GM12878 (cell line): ENCODE measurements at regions not wholly inside any gene's neighbourhood (a gene's known extent, or its start where the extent isn't known, plus 50 kb on each side); places are given as distances from the start of the nearest gene placed in this dataset.

Experiments
- ATAC-seq: fragments of 200-7000 bp; cut with Tn5 transposase; 3 replicates; pipeline ENCODE4 v1.9.1; 2020; ENCODE audit warnings: mild to moderate bottlenecking, moderate library complexity
- BruUV-seq: library from RNA; stranded (reverse); fragments of 400-500 nt; replicated peaks from 2 replicates; lab custom pipeline; 2021; lab: Mats Ljungman, UMichigan
- CTCF ChIA-PET: fragments of 300-600 bp; sonication (Branson Sonifier 250); formaldehyde crosslinking; extraction: SDS; loops from one replicate; lab custom pipeline; 2021; ENCODE audit warnings: inconsistent platforms; lab: Yijun Ruan, JAX
- POLR2A ChIA-PET: fragments of 350-600 bp; formaldehyde crosslinking; extraction: SDS; loops from one replicate; lab custom pipeline; 2021; ENCODE audit warnings: inconsistent platforms; lab: Charles Lee
- RAD21 ChIA-PET: fragments of 300-600 bp; sonication (Branson Sonifier 250); formaldehyde crosslinking; loops from one replicate; lab custom pipeline; 2023; ENCODE audit warnings: antibody characterized with exemption; ENCODE audit not compliant: unreplicated experiment; lab: Charles Lee
- SMC1A ChIA-PET: fragments of 300-600 bp; sonication (Branson Sonifier 250); formaldehyde crosslinking; loops from one replicate; lab custom pipeline; 2023; ENCODE audit not compliant: unreplicated experiment, uncharacterized antibody; lab: Charles Lee
- DNase-seq: peaks from one replicate; pipeline ENCODE4 v3.0.0-alpha.2; 2011; ENCODE audit warnings: low read depth, low spot score
- FAIRE-seq: peaks from 3 replicates; lab custom pipeline; 2011; peaks lifted over from hg19 to GRCh38; lab: Jason Lieb, UNC
- H2AFZ ChIP-seq: 2 replicates; pipeline ENCODE4 v1.6.0; 2011; ENCODE audit warnings: low read depth, low read length, control low read depth; ENCODE audit not compliant: control insufficient read depth
- H3K27ac ChIP-seq: 2 replicates; pipeline ENCODE4 v1.5.1; 2011; ENCODE audit warnings: control low read depth; ENCODE audit not compliant: control insufficient read depth, insufficient read depth
- H3K27me3 ChIP-seq, 2 experiments: replicated peaks in 1 of 2; 2 replicates each; pipeline versions ENCODE4 v1.6.0 to v1.6.1; 2011; ENCODE audit warnings: low read length in 1 of 2; ENCODE audit not compliant: control insufficient read depth in 2 of 2, insufficient read depth in 2 of 2
- H3K36me3 ChIP-seq, 2 experiments: 2 replicates each; pipeline ENCODE4 v1.5.1; 2011; ENCODE audit warnings: low read length in 1 of 2; ENCODE audit not compliant: control insufficient read depth in 2 of 2, insufficient read depth in 2 of 2
- H3K4me1 ChIP-seq: 2 replicates; pipeline ENCODE4 v1.6.1; 2011; ENCODE audit warnings: mild to moderate bottlenecking, low read length, moderate library complexity, mixed read lengths; ENCODE audit not compliant: control insufficient read depth, insufficient read depth
- H3K4me2 ChIP-seq: 2 replicates; pipeline ENCODE4 v1.6.0; 2011; ENCODE audit warnings: control low read depth; ENCODE audit not compliant: control insufficient read depth, insufficient read depth
- H3K4me3 ChIP-seq: fragments of 200-600 bp; sonication (generic); 2 replicates; pipeline ENCODE4 v1.5.1; 2016
- H3K79me2 ChIP-seq: 2 replicates; pipeline ENCODE4 v1.6.0; 2011; ENCODE audit warnings: low read length; ENCODE audit not compliant: control insufficient read depth, insufficient read depth
- H3K9ac ChIP-seq: 2 replicates; pipeline ENCODE4 v1.8.0; 2011; ENCODE audit warnings: low read length, control low read depth, mixed read lengths; ENCODE audit not compliant: control insufficient read depth, insufficient read depth
- H3K9me3 ChIP-seq: replicated peaks from 3 replicates; pipeline ENCODE4 v1.5.1; 2011; ENCODE audit warnings: mild to moderate bottlenecking, low read length; ENCODE audit not compliant: control insufficient read depth, insufficient read depth
- H4K20me1 ChIP-seq: 2 replicates; pipeline ENCODE4 v1.6.0; 2011; ENCODE audit not compliant: control insufficient read depth, insufficient read depth
- ATF2 ChIP-seq: IDR thresholded peaks from 2 replicates; pipeline ENCODE4 v1.6.1; 2012; ENCODE audit warnings: low read length, inconsistent platforms
- NR2F1 ChIP-seq: fragments of 450-650 bp; conservative IDR thresholded peaks from 2 replicates; pipeline ENCODE4 v1.6.1; 2017; ENCODE audit warnings: mild to moderate bottlenecking
- POU2F2 ChIP-seq: IDR thresholded peaks from 3 replicates; pipeline ENCODE4 v1.6.1; 2011; ENCODE audit warnings: low read depth, mild to moderate bottlenecking, low read length, borderline replicate concordance
- RB1 ChIP-seq: fragments of 450-650 bp; formaldehyde crosslinking; IDR thresholded peaks from 2 replicates; pipeline ENCODE4 v1.6.1; 2017; ENCODE audit warnings: mild to moderate bottlenecking, borderline replicate concordance
- RELB ChIP-seq: fragments of 450-650 bp; IDR thresholded peaks from 2 replicates; pipeline ENCODE4 v1.6.1; 2017; ENCODE audit warnings: low read depth, mild to moderate bottlenecking, moderate library complexity
- WGBS: methylation state at CpG from one replicate; pipeline ENCODE4 v1.1.6; 2016; ENCODE audit warnings: low lambda C conversion rate; ENCODE audit not compliant: insufficient replicate concordance, insufficient coverage; ENCODE audit errors: missing lambda C conversion rate; 5-methylcytosine and 5-hydroxymethylcytosine counted together
- in situ Hi-C: fragments of 300-500 bp; cut with MboI; formaldehyde crosslinking; loops from 9 replicates; pipeline ENCODE4 v1.14.3; 2018; ENCODE audit warnings: mixed read lengths
- intact Hi-C: fragments of 100-400 bp; cut with micrococcal nuclease; formaldehyde crosslinking; loops from one replicate; pipeline ENCODE4 v1.14.2; 2022; ENCODE audit not compliant: unreplicated experiment

GRCh38 chr1:90443354-90443753, 273.7 kb downstream of the BARHL2 start:
- H3K4me1 ChIP-seq, result no peaks in the 10 kb centered on the region
- H3K9me3 ChIP-seq, result no peaks in the 10 kb centered on the region
- ATAC-seq, result peak; percentile 68
- in situ Hi-C loops, result no loop called here
- BruUV-seq, result no TSS peak
- H3K9ac ChIP-seq, result no peak overlapping the region
- ChIA-PET SMC1A (no interaction called here), CTCF (no interaction called here), POLR2A (no interaction called here), RAD21 (no interaction called here)
- WGBS, result 24% methylated on average over 4 of the region's 4 CpGs
- H3K4me2 ChIP-seq, result no peak overlapping the region
- no peaks in the 10 kb centered on the region for H3K27me3 ChIP-seq
- H3K27ac ChIP-seq, result no peak overlapping the region
- FAIRE-seq, result no peak
- H3K79me2 ChIP-seq, result no peaks in the 10 kb centered on the region
- DNase-seq, result no peak
- intact Hi-C loops, result no loop called here
- no peak for TF ChIP-seq NR2F1
- no peak for TF ChIP-seq RB1
- no peak for TF ChIP-seq RELB
- TF ChIP-seq ATF2, result no peak
- TF ChIP-seq POU2F2, result peak; percentile 18; the same call in 1 of the 3 replicates
- no peaks in the 10 kb centered on the region for H4K20me1 ChIP-seq
- H3K4me3 ChIP-seq, result no peak overlapping the region
- no peaks in the 10 kb centered on the region for H3K36me3 ChIP-seq
- H2AFZ ChIP-seq, result no peak overlapping the region
